Skeletal muscle satellite cell (primary cell): ENCODE measurements at regions not wholly inside any gene's neighbourhood (a gene's known extent, or its start where the extent isn't known, plus 50 kb on each side); places are given as distances from the start of the nearest gene placed in this dataset.
"Not testable (repeated sequence)": the region's sequence is repeated elsewhere in the genome, so short reads cannot be mapped to it uniquely, and the experiment has no call there.

Experiments
- H3K27me3 ChIP-seq: 2 replicates; pipeline ENCODE4 v1.7.0; 2013; ENCODE audit warnings: low read length; ENCODE audit not compliant: control insufficient read depth, insufficient read depth
- H3K36me3 ChIP-seq: 2 replicates; pipeline ENCODE4 v1.7.0; 2013; ENCODE audit warnings: mild to moderate bottlenecking, control low read depth, low read length; ENCODE audit not compliant: insufficient read depth
- H3K4me1 ChIP-seq: 2 replicates; pipeline ENCODE4 v1.7.0; 2013; ENCODE audit warnings: low read length; ENCODE audit not compliant: control insufficient read depth, insufficient read depth
- H3K4me2 ChIP-seq: 2 replicates; pipeline ENCODE4 v1.7.0; 2013; ENCODE audit warnings: mild to moderate bottlenecking, low read length
- H3K4me3 ChIP-seq: 2 replicates; pipeline ENCODE4 v1.7.0; 2013; ENCODE audit warnings: low read length
- H3K9ac ChIP-seq: 2 replicates; pipeline ENCODE4 v1.7.0; 2013; ENCODE audit warnings: mild to moderate bottlenecking, low read depth, low read length, moderate library complexity
- H3K9me3 ChIP-seq: replicated peaks from 2 replicates; pipeline ENCODE4 v1.7.0; 2013; ENCODE audit warnings: mild to moderate bottlenecking, control low read depth, low read length

DNA sequence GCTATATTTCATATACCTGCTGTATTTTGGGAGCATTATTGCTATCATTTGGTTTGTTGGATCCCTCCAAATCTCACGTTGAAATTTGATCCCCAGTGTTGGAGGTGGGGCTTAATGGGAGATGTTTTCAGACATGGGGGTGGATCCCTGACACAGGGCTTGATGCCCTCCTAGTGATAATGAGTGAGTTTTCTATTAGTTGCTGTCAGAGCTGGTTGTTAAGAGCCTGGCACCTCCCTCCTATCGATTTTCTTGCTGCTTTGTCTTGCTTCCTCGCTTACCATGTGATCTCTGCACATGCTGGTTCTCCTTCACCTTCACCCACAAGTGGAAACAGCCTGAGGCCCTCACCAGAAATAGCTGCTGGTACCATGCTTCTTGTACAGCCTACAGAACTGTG lies 259.9 kb upstream of the STARD13 start:
- no peaks in the 10 kb centered on the region for H3K9me3 ChIP-seq
- H3K27me3 ChIP-seq = no peaks in the 10 kb centered on the region
- H3K4me3 ChIP-seq = no peak overlapping the region
- no peaks in the 10 kb centered on the region for H3K36me3 ChIP-seq
- no peak overlapping the region for H3K4me2 ChIP-seq
- H3K9ac ChIP-seq = no peak overlapping the region
- H3K4me1 ChIP-seq = peaks cover 29% of the 10 kb centered on the region

DNA sequence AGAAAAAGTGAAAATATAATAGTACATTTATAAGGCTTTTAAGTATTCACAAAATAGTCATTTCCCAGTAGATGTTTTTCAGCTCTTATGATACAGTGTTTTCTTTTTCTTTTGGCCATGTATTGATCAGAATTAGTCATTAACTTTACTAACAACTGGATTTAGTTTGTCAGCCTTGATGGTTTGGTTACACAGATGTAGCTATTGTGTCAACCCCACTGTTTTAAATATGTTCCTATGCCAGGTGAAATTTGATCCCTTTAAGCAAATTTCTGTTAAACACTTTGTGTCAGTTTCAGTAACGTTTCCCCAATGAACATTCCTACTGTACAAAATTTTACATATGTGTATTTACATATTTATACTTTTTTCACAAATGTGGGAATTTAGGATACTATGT lies 261.5 kb upstream of the STARD13 start:
- H3K27me3 ChIP-seq = no peaks in the 10 kb centered on the region
- no peaks in the 10 kb centered on the region for H3K36me3 ChIP-seq
- H3K9ac ChIP-seq = no peak overlapping the region
- no peaks in the 10 kb centered on the region for H3K9me3 ChIP-seq
- no peak overlapping the region for H3K4me3 ChIP-seq
- no peak overlapping the region for H3K4me2 ChIP-seq
- H3K4me1 ChIP-seq = peaks cover 16% of the 10 kb centered on the region

- peaks cover 14% of the 10 kb centered on the region for H3K4me1 ChIP-seq
- H3K4me3 ChIP-seq = no peak overlapping the region
- no peaks in the 10 kb centered on the region for H3K9me3 ChIP-seq
- no peak overlapping the region for H3K9ac ChIP-seq
- no peaks in the 10 kb centered on the region for H3K27me3 ChIP-seq
- H3K36me3 ChIP-seq = no peaks in the 10 kb centered on the region
- no peak overlapping the region for H3K4me2 ChIP-seq
Observed at GRCh38 chr13:33548069-33548468, 262.5 kb upstream of the STARD13 start.

DNA sequence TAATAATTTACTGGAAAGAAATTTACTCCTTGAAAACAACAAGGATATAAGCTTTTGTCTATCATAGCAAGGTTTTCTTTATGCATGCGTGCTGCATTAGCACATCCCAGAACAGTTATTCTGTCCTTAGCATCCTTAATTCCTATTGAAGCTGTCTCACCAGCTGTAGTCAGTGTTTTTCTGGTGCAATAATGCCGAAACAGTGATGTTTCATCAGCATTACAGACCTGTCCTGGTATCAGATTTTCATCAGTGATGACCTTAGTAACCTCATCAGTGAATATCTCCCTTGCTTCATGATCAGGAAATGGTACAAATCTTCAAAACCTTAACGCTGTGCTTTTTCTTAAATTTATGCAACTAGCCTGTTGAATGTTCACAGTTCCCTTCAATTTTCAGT lies 264.7 kb upstream of the STARD13 start:
- Histone ChIP-seq H3K9ac (no peak overlapping the region), H3K27me3 (no peaks in the 10 kb centered on the region), H3K4me3 (no peak overlapping the region), H3K36me3 (no peaks in the 10 kb centered on the region), H3K4me2 (no peak overlapping the region), H3K9me3 (no peaks in the 10 kb centered on the region), H3K4me1 (peaks cover 5% of the 10 kb centered on the region)

DNA sequence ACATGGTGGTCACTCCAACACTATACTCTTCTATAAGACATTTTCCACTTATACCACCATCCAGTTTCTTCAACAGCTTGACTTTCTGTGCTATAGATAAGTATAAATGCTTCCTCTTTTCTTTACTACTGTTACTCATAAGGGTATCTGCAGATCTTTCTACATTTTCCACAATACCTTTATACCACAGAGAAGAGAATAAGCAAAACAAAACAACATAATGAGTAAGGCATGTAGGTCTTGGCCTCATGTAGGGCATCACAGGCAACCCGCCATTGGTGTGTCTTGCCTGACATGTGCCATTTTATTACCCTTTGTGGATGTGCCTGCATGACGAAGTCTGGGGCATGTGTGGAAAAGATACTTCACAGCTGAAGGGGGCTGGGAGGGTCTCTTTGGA lies 265.3 kb upstream of the STARD13 start:
- no peaks in the 10 kb centered on the region for H3K9me3 ChIP-seq
- H3K4me3 ChIP-seq = no peak overlapping the region
- H3K4me2 ChIP-seq = no peak overlapping the region
- no peak overlapping the region for H3K9ac ChIP-seq
- peaks cover 10% of the 10 kb centered on the region for H3K4me1 ChIP-seq
- H3K27me3 ChIP-seq = no peaks in the 10 kb centered on the region
- H3K36me3 ChIP-seq = no peaks in the 10 kb centered on the region

- Histone ChIP-seq H3K4me3 (no peak overlapping the region), H3K9me3 (no peaks in the 10 kb centered on the region), H3K9ac (no peak overlapping the region), H3K4me1 (peaks cover 10% of the 10 kb centered on the region), H3K27me3 (no peaks in the 10 kb centered on the region), H3K36me3 (no peaks in the 10 kb centered on the region), H3K4me2 (no peak overlapping the region)
Observed at GRCh38 chr13:33554919-33555791, 262.8 kb upstream of the RFC3 start.

GRCh38 chr13:33556828-33557227 lies 261.1 kb upstream of the RFC3 start:
- Histone ChIP-seq H3K9me3 (no peaks in the 10 kb centered on the region), H3K4me1 (peaks cover 10% of the 10 kb centered on the region), H3K4me3 (no peak overlapping the region), H3K27me3 (no peaks in the 10 kb centered on the region), H3K9ac (no peak overlapping the region), H3K36me3 (no peaks in the 10 kb centered on the region), H3K4me2 (no peak overlapping the region)

DNA sequence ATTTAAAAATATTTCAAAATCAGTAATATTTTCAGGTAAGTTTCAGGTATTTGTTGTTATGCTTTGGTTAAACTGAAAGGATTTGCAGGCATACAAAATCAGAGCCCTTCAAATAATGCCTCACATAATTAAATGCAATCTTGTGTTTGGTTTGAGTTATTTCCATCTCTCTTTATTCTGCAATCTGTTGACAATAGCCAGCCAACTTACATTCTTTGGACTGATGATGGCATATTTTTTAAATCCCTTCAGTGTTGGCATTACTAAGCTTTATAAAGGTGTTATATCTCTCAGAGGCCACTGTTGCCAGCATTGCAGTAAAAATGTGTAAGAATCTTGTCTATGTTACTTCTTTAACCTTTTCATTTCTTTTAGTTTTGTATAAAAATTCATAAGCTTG lies 257.2 kb upstream of the RFC3 start:
- no peak overlapping the region for H3K4me2 ChIP-seq
- H3K36me3 ChIP-seq = no peaks in the 10 kb centered on the region
- H3K27me3 ChIP-seq = no peaks in the 10 kb centered on the region
- H3K9me3 ChIP-seq = no peaks in the 10 kb centered on the region
- no peak overlapping the region for H3K9ac ChIP-seq
- no peak overlapping the region for H3K4me3 ChIP-seq
- H3K4me1 ChIP-seq = peaks cover under 1% of the 10 kb centered on the region

DNA sequence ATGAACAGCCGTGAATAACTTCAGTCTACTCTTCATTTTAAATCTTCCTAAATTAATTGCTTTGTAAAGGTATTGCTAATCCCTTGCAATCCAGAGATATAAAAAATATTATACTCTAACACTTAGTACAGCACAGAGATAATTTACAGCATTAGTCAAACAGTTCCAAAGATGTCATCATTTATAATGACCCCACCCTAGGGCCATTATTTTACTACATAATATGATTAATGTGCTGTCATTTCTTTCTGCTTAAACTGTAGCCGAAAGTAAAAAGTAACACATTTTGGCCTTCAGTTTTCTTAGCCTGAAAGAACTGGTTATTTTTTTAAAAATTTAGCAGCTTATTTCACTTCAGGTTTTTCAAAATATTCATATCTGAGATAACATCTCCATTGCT lies 256.3 kb upstream of the RFC3 start:
- Histone ChIP-seq H3K9ac (no peak overlapping the region), H3K9me3 (no peaks in the 10 kb centered on the region), H3K27me3 (no peaks in the 10 kb centered on the region)

GRCh38 chr13:33571618-33572017 lies 246.3 kb upstream of the RFC3 start:
- Histone ChIP-seq H3K4me3 (no peak overlapping the region), H3K9me3 (no peaks in the 10 kb centered on the region), H3K4me1 (no peaks in the 10 kb centered on the region), H3K4me2 (no peak overlapping the region), H3K9ac (no peak overlapping the region), H3K27me3 (no peaks in the 10 kb centered on the region), H3K36me3 (no peaks in the 10 kb centered on the region)

More for the DNA sequence above, 256.3 kb upstream of the RFC3 start:
- Histone ChIP-seq H3K4me1 (no peaks in the 10 kb centered on the region), H3K36me3 (no peaks in the 10 kb centered on the region), H3K4me3 (no peak overlapping the region), H3K4me2 (no peak overlapping the region)

GRCh38 chr13:33572322-33572721 lies 245.6 kb upstream of the RFC3 start:
- H3K9me3 ChIP-seq, H3K27me3 ChIP-seq, H3K4me3 ChIP-seq, H3K4me2 ChIP-seq, H3K9ac ChIP-seq, H3K4me1 ChIP-seq, H3K36me3 ChIP-seq: not testable (repeated sequence)

DNA sequence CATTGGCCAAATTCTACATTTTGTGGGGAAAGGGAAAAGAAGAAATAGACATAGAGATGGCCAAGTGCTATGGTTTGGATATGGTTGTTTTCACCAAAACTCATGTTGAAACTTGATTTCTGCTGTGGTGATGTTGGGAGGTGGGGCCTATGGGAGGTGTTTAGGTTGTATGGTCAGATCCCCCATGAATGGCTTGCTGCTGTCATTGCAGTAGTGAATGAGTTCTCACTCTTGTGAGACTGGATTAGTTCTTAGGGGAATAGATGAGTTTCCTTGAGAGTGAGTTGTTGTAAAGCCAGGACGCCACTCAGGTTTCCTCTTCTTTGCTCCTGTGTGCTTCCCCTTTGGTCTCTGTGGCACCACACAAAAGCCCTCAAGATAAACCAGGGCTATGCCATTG lies 242.6 kb upstream of the RFC3 start:
- no peaks in the 10 kb centered on the region for H3K9me3 ChIP-seq
- H3K27me3 ChIP-seq = no peaks in the 10 kb centered on the region
- H3K4me1 ChIP-seq = no peaks in the 10 kb centered on the region
- no peaks in the 10 kb centered on the region for H3K36me3 ChIP-seq
- H3K4me2 ChIP-seq = no peak overlapping the region
- no peak overlapping the region for H3K4me3 ChIP-seq
- no peak overlapping the region for H3K9ac ChIP-seq
